Adrenal gland (tissue), 5 donors: ENCODE measurements at regions not wholly inside any gene's neighbourhood (a gene's known extent, or its start where the extent isn't known, plus 50 kb on each side); places are given as distances from the start of the nearest gene placed in this dataset.

ENCODE experiments used
- CTCF ChIP-seq, 6 experiments: fragments of 450-650 bp in 4 of 6; fragments of 200-600 bp in 2 of 6; sonication (generic) in 1 of 6; IDR thresholded peaks; 1 replicate in 5 of 6; 2 replicates in 1 of 6; pipeline versions ENCODE4 v1.5.1 to v1.8.0; 2016 to 2021; ENCODE audit warnings: antibody characterized with exemption in 6 of 6, mild to moderate bottlenecking in 2 of 6, moderate library complexity in 1 of 6
- POLR2A ChIP-seq, 2 donors: fragments of 450-650 bp; IDR thresholded peaks; one replicate each; pipeline ENCODE4 v1.6.1; 2017; ENCODE audit warnings: antibody characterized with exemption in 2 of 2, mild to moderate bottlenecking in 2 of 2, moderate library complexity in 1 of 2
- donor health status: DM: no; HTN: no; CAD: no.

GRCh38 chr3:147680837-147681483 lies 271.8 kb downstream of the ZIC1 start:
- TF ChIP-seq CTCF (IDR thresholded peaks at IDR 0.05), result no peak
- no peak for TF ChIP-seq POLR2A (IDR thresholded peaks at IDR 0.05)
